ENCODE measurements at regions not wholly inside any gene's neighbourhood (a gene's known extent, or its start where the extent isn't known, plus 50 kb on each side); places are given as distances from the start of the nearest gene placed in this dataset.

DNA sequence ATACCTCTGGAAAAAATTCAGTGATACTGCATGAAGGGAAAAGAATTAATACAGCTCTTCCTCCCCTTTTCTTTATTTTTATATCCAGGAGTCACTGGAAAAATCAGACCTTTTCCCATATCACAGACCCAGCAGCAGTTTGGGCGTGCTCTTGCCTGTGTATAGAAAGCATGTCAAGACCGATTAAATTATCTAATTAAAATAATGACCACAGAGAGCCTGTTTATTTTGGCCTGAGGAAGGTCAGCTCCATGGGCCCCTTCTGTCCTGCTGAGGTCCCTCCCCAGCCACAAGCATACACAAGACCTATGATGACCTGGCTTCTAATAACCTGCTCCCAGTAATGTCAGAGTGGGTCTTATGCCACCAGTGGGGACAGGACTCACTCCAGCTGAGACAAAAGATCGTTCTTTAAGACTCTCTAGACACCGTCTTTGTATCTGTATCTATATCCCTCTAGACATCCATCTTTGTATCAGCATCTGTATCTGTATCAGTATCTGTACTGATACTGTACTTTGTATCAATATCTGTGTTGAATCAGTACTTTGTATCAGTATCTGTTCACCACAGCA, 147.8 kb downstream of the VAPA start:
- H3K27ac ChIP-seq (replicated peaks): no peak overlapping the region
- no peak overlapping the region for H3K4me3 ChIP-seq (replicated peaks; ENCODE audit: insufficient read depth, low read length)
- DNase-seq (ENCODE audit: low read depth in 1 of 2, low spot score in 1 of 2): no peak
- TF ChIP-seq REST (IDR thresholded peaks at IDR 0.05; ENCODE audit: insufficient replicate concordance, low read depth) (no peak), CTCF (IDR thresholded peaks at IDR 0.05; ENCODE audit: insufficient read depth, low read length) (no peak), GABPA (IDR thresholded peaks at IDR 0.05; ENCODE audit: low read depth) (no peak), SPI1 (IDR thresholded peaks at IDR 0.05; ENCODE audit: borderline replicate concordance, low read depth) (no peak), POLR2AphosphoS5 (IDR thresholded peaks at IDR 0.05; ENCODE audit: low read depth) (no peak)
- peaks cover 8% of the 10 kb centered on the region for H3K27me3 ChIP-seq (ENCODE audit: insufficient read depth, poor library complexity, severe bottlenecking)

DNA sequence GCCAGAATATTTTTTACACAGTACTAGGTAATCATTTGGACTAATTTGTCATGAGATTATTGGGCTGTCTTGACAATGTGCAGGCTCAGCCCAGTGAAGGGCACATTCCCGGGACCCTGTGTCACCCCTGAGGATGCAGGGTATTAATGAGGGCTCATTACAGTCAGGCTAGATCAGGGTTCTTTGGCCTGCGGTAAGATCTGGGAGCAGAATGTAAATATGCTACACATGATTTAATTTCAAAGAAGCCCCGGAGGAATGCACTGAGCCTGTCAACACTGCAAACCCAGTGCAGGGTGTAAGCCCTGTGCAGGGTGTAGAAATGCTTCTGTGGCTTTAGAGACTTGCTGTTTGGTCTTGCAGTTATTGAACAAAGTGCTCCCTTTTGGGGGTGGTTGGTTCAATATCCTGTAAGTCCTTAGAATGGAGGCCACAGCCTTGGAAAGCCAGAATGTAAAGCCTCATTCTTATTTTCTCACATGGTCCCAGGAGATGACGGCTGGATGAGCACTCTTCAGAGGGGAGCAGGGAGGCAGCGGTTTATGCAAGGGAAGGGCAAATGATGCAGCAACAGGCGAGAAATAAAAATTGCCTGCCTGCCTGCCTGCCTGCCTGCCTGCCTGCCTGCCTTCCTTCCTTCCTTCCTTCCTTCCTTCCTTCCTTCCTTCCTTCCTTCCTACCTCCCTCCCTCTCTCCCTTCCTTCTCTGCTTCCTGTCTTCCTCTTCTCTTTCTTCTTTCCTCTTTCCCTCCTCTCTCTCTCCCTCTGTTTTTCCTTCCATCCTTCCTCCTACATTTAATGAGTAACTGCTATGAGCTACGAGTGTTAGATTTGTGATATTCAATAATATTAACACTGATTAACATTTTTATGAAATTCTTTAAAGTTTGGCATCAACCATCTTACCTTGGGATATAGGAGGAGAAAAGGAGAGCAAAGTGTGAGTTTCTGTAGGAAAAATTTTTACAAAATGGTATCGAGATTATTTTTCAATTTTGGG, 148.8 kb downstream of the VAPA start:
- no peak for DNase-seq (ENCODE audit: low read depth in 1 of 2, low spot score in 1 of 2)
- no peak overlapping the region for H3K4me3 ChIP-seq (replicated peaks; ENCODE audit: insufficient read depth, low read length)
- H3K27me3 ChIP-seq (ENCODE audit: insufficient read depth, poor library complexity, severe bottlenecking): peaks cover 8% of the 10 kb centered on the region
- TF ChIP-seq REST (IDR thresholded peaks at IDR 0.05; ENCODE audit: insufficient replicate concordance, low read depth): no peak
- TF ChIP-seq GABPA (IDR thresholded peaks at IDR 0.05; ENCODE audit: low read depth): no peak
- TF ChIP-seq SPI1 (IDR thresholded peaks at IDR 0.05; ENCODE audit: borderline replicate concordance, low read depth): no peak
- no peak for TF ChIP-seq CTCF (IDR thresholded peaks at IDR 0.05; ENCODE audit: insufficient read depth, low read length)
- no peak for TF ChIP-seq POLR2AphosphoS5 (IDR thresholded peaks at IDR 0.05; ENCODE audit: low read depth)
- H3K27ac ChIP-seq (replicated peaks): no peak overlapping the region

GRCh38 chr18:10063489-10063888, 149.7 kb downstream of the VAPA start:
- no peak overlapping the region for H3K4me3 ChIP-seq (replicated peaks; ENCODE audit: insufficient read depth, low read length)
- peaks cover 8% of the 10 kb centered on the region for H3K27me3 ChIP-seq (ENCODE audit: insufficient read depth, poor library complexity, severe bottlenecking)
- no peak for DNase-seq (ENCODE audit: low read depth in 1 of 2, low spot score in 1 of 2)
- H3K27ac ChIP-seq (replicated peaks): no peak overlapping the region
- no peak for TF ChIP-seq CTCF (IDR thresholded peaks at IDR 0.05; ENCODE audit: insufficient read depth, low read length)
- no peak for TF ChIP-seq SPI1 (IDR thresholded peaks at IDR 0.05; ENCODE audit: borderline replicate concordance, low read depth)
- no peak for TF ChIP-seq GABPA (IDR thresholded peaks at IDR 0.05; ENCODE audit: low read depth)
- TF ChIP-seq POLR2AphosphoS5 (IDR thresholded peaks at IDR 0.05; ENCODE audit: low read depth): no peak
- TF ChIP-seq REST (IDR thresholded peaks at IDR 0.05; ENCODE audit: insufficient replicate concordance, low read depth): no peak

All from HL-60 (cell line).